NCI-H146 (cell line): ENCODE measurements at regions not wholly inside any gene's neighbourhood (a gene's known extent, or its start where the extent isn't known, plus 50 kb on each side); places are given as distances from the start of the nearest gene placed in this dataset.
"Not testable (repeated sequence)": the region's sequence is repeated elsewhere in the genome, so short reads cannot be mapped to it uniquely, and the experiment has no call there.

Source experiments
- DNase-seq: peaks from one replicate; lab custom pipeline; 2025; lab: John Stamatoyannopoulos, UW

DNA sequence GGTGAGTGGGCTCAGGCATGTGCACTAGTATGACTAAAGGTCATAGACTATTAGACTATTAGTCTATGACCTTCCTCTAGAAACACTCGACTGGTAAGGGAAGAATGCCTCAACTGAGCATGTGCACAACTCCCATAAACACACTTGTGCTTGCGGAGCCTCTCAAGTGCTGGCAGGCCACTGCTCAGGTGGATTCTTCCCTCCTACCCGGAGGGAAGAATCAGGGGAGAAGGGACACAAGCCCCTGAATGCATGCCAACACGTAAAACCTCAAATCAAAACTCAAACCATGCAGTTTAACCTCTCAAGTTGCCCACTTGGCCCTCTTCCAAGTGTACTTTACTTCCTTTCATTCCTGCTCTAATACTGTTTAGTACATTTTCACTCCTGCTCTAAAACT lies 287.6 kb upstream of the SGCG start:
- DNase-seq: no peak

DNA sequence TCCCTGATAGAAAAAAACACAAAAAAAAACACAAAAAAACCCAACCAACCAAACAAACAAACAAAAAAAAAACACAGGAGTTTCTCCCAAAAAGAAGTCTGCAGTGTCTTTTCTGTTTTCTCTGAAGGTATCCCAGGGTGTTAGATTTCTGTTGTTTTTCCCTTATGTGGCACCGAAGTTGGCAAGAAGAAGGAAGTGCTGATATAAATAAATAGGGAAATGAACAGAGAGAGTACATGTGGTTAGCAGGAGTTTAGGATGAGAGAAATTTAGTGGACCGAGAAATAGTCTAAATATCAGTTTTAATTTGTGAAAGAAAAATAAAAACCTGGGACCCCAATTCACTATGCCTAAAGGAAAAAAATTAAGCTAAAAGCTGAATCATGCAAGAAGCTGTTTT lies 287.0 kb upstream of the SGCG start:
- DNase-seq: no peak

DNA sequence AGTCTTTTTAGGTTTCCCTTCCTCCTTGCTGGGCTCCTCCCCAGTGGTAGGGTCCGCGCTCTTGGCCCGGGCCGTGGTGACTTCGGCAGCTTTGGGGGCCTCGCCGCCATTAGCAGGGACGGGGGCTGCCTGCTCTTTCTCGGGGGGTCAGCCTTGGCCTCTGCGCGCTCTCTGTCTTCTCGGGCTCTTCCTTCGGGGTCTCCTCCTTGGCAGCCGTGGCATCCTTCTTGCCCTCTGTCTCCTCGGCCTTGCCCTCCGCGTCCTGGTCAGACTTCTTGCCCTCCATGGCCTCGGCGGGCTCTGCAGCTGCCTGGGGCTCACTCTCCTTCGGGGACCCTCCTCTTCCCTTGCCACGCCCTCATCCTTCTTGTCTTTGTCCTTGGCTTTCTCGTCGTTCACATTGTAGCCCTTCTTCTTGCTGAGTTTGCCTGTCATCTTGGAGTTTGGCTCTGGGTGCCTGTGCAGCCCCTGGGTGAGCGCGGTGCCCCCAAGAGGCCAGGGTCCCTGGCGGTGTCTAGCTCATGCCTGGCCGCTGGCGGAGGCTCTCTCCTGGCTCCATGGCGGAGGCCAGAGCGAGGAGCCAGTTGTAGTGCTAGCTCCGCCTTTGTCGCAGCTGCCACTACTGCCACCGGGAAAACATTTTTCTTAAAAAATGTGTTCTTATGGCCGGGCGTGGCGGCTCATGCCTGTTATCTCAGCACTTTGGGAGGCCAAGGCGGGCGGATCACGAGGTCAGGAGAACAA lies 283.0 kb upstream of the SGCG start:
- DNase-seq: no peak

DNA sequence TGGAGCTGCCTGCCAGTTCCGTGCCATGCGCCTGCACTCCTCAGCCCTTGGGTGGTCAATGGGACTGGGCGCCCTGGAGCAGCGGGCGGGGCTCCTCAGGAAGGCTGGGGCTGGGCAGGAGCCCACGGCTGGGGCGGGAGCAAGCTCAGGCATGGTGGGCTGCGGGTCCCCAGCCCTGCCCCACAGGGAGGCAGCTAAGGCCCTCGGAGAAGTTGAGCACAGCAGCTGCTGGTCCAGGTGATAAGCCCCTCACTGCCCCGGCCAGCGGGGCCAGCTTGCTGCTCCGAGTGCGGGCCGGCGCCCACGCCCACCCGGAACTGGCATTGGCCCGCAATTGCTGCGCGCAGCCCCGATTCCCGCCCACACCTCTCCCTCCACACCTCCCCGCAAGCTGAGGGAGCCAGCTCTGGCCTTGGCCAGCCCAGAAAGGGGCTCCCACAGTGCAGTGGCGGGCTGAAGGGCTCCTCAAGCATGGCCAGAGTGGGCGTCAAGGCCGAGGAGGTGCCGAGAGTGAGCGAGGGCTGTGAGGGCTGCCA lies 280.3 kb upstream of the SGCG start:
- not testable (repeated sequence) for DNase-seq

DNA sequence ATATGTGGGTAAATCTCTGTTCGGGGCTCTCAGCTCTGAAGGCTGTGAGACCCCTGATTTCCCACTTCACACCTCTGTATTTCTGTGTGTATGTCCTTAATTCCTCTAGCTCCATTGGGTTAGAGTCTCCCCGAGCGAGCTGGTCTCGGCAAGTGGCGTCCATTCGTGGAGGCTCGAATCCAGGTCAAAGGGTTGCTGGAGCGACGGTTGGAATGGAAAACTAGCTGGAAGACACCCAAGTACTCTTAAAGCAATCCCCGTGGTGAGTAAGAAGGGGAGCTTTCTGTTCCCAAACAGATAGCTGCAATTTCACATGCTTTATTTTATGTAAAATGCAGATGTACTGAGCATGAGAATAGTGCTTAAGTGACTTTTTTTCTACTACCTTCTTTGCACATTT lies 277.5 kb upstream of the SGCG start:
- DNase-seq: no peak

DNA sequence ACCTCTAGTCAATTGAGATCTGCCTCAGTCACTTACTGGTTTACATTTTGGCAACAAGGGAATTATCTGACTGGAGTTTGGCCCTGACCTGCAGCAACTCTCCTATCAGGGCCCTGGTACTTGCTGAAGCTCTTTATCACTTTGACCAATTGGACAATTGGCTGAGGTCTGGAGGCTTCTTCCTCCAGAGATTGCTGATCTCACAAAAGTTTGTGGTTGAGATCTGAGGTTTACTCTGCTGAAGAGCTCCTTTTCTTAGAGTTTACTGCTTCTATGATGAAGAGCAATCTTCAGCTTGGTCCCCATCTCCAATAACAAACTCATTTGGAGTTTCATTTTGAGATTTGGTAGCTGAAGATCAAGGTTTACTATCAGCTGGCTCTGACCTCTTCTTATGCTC lies 276.9 kb upstream of the SGCG start:
- DNase-seq: no peak

DNA sequence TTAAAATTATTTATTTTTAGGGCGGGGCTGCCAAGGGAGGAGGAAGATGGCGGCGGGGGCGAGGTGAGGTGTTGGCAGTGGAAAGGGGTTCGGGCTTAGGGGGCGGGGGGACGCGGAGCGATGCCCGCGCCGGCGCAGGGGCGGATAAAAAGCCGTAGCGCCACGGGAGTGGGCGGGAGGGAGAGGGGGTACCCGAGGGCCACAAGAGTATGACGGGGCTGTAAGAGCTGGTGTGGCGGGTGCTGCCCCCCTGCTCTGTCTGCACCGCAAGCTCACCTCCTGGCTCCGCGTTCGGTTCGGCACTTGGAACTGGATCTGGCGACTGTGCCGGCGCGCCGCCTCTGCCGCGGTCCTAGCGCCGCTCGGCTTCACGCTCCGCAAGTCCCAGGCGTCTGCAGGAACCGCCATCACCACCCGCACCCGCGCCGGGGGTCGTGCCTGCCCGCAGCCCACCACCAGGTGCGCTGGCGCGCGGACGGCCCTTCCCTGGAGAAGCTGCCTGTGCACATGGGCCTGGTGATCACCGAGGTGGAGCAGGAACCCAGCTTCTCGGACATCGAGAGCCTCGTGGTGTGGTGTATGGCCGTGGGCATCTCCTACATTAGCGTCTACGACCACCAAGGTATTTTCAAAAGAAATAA lies 265.2 kb upstream of the SGCG start:
- no peak for DNase-seq

DNA sequence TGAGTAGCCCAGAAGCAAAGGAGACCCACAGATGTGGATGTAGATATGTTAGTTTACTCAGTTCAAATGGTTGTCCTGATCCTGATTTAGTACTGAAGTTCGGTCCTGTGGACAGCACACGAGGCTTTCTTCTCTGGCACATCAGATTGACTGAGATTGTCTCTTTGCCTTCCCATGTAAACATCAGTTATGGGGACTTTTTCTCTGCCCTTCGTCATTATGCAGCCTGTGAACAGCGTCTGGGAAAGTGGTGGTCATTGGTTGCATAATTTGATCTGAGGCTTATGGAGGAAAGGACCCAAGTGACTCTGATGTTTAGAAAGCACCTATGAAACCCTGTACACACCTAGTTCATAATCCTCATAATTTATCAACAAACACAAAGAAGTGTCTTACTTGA lies 264.5 kb upstream of the SGCG start:
- not testable (repeated sequence) for DNase-seq

DNA sequence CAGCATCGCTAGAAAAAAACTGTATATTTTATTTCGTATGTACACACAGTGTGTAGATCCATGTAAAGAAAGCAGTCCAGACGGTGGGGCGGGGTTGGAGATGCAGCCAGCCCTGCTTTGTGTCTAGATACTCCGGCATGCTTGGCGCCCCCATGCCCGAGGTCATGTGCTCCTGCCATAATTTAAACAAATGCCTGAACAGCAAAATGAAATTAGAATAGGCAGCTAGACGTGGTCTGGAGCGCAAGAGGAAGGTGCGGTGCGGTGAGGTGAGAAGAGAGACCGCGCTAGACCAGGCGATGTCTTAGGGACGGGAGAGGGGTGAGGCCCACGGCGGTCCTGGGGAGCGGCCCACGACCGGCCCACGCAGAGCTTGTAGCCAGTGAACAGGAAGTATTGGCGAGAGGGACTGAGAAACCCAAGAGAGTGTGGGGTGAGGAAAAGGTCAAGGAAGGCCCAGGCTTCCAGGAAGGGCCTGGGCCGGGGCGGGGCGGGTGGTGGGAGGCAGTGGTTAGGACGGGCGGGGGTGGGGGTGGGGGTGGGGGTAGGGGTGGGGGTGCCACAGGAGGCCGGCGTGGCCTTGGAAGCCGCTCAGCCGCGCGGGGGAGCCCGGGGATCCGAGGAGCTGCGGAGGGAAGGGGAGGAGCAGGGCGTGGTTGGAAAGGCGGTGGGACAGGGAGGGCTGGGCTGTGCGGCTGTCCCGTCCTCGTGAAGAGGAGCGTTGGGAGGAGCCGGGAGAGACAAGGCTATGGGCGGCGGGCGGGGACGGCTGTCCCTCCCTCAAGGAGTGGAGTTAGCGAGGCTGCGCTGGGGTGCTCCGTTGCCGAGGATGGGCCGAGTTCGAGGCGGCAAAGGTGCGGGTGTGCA lies 254.7 kb upstream of the SGCG start:
- DNase-seq: no peak

DNA sequence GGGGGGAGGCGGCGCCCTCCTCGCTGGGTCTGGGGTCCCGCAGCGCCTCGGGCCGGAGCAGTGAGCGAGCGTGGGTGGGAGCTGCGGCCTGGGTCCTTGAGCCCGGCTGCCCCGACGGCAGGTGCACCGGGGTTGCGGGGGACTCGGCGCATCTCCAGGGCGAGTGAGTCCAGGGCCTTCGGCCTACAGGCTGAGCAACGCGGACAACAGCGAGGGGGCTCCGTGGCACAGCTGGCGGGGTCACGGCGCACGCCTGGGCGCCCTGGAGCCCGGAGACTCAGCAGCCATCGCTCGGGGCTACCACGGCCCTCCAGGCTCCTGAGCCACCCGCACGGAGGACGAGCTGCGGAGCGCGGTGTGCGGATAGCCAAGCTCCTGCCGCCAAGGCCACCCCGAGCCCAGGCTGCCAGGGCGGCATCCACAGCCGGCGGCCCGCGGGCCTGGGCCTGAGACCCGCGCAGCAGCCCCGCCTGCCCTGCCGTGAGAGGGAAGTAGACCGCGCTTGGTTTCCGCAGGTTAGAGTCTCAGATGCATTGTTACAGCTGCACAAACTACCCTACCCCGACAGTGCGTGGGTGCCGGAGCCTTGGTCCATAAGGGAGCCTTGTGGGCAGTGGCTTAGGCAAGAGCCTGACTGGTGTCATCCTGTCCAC lies 253.9 kb upstream of the SGCG start:
- no peak for DNase-seq

DNA sequence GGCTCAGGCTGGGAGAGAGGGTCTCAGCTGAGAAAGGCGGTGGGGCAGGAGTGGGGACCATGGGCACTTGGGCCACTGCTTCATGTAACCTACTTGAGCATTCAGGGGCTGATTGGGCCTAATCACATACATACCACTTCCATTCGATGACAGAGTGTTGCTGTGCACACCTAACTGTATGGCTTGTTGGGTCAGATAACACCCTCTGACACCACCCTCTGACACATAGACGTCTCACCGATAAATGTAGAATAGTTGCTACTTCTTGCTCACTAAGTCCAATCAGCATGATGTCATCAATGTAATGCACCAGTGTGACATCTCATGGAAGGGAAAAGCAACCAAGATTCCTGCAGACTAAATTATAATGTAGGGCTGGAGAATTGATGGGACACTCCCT lies 252.9 kb upstream of the SGCG start:
- DNase-seq: not testable (repeated sequence)

DNA sequence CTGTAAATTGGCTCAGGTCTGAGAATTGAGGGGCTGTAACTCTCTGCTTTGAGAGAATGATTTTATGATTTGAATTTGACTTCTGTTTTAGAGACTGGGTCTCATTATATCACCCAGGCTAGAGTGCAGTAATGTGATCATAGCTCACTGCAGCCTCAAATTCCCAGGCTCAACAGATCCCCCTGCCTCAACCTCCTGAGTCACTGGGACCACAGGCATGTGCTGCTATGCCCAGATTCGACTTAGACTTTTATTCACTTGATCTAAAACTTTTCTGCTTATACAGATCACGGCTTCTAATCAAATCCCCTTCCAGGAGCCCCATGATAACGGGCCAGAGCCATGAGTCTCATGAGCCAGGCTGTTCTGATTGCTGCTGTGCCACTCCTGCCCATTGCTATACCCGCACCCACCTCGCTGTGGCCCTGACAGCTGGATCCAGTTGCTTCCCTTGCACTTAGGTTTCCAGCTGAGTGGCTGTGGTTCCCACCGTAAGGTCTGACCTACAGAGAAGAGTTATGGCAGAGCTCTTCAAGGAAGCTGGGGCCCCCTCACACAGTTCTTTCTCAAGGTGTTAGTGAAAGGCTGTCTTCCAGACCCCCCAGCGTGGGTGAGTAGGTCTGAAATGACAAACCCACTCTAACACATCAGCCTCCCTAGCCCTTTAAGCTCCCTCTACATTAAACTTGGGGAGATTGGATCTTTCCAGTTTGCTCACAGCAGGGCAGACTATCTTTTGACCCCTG lies 251.2 kb upstream of the SGCG start:
- no peak for DNase-seq

DNA sequence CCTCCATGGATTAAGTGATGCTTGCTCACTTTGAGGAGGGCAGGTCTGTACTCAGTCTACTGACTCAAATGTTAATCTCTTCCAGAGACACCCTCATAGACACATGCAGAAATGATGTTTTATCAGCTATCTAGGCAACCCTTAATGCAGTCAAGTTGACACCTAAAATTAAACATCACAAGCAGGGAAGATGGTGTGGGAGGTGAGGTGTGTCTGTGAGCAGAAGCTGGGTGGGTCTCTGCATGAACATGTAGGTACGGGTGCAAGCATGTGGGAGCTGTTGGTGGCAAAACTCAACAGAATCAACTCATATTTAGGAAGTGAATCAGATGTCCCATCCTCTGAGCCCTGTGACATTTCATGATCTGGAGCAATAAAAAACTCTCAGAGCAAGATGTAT lies 249.2 kb upstream of the SGCG start:
- no peak for DNase-seq

DNA sequence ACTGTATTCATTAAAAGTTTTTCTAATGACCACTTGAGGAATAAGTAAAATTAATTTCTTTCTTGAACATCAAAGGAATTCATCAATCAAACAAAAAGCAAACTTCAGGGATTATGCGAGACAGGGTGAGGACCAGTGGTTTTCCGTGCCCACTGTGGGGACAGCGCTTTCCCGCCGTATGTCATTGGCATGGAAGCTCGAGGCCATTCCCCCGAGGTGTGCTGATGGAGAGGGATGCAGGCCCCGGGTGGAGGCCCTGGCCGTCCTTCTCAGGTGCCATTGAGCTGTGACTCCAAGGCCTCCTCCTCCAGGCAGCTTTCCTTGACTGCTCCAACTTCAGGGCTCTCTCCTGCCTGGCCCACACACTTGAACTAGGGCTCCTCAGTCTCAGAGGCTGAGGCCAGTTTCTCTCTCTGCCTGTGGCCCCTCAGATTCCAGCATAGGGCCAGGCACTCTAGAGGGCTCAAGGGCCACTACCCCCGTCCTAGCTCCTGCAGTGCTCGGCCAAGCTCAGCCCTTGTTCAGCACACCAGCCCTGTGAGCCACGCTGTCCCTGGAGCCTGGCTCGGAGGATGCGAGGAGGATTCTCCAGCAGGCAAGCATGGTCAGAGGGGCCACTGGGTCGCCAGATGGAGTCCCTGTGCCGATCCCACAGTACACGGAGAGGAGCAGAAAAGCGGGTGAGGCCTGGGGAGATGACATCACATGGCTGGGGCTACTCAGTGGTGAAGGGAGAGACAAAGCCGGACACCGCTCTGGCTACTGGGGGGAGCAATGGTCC lies 248.0 kb upstream of the SGCG start:
- DNase-seq: not testable (repeated sequence)

DNA sequence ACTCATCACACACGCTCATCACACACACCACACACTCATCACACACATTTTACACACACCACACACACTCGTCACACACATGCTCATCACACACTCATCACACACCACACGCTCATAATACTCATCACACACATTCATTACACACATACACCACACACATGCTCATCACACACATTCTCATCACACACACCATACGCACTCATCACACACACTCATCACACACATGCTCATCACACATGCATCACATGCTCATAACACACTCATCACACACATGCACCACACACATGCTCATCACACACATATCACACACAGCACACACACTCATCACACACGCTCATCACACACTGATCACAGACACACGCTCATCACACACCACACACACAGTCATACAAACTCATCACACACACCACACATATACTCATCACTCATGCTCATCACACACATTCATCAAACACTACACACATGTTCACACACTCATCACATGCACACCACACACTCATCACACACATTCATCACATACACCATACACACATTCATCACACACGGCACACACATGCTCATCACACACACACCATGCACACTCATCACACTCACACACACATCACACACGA lies 247.1 kb upstream of the SGCG start:
- DNase-seq: no peak

DNA sequence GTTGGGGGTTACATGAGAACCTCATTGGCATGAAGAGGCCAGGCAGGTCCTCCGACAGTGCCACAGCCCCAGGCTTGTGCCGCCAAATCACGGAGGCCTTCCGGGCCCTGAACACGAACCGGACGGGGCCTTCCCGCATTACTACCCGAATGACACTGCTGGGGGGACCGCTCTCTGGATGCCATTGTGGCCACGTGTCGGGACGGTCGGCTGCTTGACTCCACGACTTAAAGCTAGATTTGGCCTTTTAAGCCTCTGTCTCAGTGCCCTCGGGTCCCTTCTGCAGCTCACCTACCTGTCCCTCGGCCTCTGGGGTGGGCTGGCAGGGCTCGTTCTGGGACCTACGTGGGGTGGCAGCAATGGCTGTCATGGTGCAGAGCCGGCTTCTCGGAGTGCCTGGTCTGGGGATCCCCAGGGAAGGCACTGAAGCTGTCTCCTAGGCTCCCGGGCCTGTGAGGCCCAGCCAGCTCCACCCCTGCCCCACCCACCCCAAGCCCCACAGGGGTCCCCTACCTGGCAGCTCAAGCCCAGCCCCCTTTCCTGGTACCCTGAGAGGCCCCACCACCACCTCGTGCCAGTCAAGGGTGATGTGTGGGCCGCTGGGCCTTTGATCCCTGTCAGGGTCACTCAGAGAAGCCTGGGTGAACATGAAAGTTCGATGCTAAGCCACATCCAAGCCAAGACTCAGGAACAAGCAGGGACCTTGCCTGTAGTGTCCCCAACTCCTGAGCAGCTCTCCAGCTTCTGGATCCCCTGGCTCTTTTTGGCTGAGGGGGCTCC lies 245.8 kb upstream of the SGCG start:
- DNase-seq: no peak

DNA sequence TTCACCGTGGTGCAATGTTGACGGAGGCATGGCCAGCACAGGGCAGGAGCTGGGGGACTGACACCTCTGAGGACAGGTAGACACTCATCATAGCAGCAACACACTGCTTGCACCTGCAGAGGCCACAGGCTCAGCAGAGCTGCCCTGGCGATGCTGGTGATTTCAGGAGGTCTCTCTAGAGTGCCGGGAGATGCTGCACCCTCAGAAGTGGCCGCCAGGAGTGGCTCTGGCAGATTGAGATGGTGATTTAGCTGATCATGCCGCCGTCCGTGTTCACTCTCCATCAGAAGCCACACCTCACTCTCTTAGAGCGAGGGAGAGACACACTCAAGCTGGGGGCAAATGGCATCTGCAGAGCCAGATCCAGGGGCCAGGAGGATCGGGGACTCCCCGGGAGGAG lies 244.6 kb upstream of the SGCG start:
- DNase-seq: no peak

DNA sequence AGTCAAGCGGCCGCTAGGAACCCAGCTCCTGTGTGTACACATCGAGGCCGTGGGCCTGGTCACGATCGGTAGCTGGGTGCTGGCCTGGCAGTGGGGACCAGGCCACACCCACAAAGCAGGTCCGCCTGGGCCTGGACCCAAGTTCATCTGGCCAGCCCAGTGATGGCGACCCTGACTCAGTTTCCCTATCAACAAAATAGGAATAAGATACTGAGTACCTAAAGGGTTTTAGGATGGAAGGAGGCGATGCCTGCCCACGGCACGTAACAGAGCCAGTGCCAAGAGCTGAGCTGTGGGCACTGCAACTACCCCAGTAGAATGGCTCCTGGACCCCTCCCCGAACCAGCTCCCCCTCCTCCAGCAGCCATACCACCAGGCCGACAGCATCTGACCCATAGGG lies 243.5 kb upstream of the SGCG start:
- no peak for DNase-seq

DNA sequence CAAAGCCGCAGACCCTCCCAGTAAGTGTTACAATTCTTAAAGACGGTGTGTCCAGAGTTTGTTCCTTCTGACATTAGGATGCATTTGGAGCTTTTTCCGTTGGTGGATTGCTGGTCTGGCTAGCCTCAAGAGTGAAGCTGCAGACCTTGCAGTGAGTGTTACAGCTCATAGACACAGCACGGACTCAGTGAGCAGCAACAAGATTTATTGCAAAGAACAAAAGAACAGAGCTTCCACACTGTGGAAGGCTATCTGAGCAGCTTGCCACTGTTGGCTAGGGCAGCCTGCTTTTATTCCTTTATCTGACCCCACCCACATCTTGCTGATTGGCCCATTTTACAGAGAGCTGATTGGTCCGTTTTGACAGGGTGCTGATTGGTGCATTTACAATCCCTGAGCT lies 242.8 kb upstream of the SGCG start:
- DNase-seq: no peak
